ENCODE measurements at regions not wholly inside any gene's neighbourhood (a gene's known extent, or its start where the extent isn't known, plus 50 kb on each side); places are given as distances from the start of the nearest gene placed in this dataset.

DNA sequence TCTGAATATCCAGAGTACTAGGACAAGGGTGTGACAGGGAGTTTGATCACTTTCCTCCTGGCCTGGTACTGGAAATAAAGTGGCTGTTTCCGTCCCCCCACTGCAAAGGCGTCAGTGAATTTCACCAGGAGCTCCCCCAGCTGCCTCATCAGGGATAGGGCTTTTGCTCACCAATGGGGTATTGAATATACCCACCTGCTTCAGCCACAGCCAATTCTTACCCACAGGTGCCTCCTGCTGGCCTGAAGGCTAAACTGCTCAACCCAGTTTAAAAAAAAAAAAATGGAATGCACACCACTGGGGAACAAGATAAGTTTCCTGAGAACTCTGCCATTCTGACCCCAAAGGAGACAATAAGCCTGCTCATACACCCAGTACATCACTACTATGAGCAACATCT lies 65.3 kb upstream of the MS4A8 start:
- TF ChIP-seq YY1 (IDR thresholded peaks at IDR 0.05; ENCODE audit: insufficient read depth, insufficient read length) (no peak), ZNF274 (IDR thresholded peaks at IDR 0.05; ENCODE audit: low read depth, low read length) (no peak), SUZ12 (IDR thresholded peaks at IDR 0.05; ENCODE audit: extremely low read depth, insufficient read depth, insufficient read length) (no peak)

Data from NT2/D1 (cell line).